ENCODE measurements at regions not wholly inside any gene's neighbourhood (a gene's known extent, or its start where the extent isn't known, plus 50 kb on each side); places are given as distances from the start of the nearest gene placed in this dataset.

DNA sequence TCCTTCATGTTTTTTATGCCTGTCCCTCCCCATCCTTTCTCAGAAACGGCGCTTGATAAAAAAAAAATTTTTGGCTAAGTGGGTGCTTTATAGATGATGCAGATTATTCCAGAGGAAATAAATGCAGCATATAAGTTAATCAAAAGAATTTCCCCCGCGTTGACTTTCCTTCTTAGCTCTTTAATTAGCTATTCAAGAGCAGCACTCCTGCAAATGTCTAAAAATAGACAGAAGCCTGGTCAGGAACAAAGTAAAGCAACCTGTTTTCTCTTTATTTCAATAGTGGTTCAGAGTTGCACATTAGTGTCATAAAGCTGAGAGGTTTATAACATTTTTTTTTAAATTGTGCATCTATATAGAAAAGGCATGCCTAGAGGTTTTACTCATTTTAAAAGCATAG is 439.5 kb upstream of the LRRC7 start:
- H3K4me3 ChIP-seq (ENCODE audit: low read length), result no peak overlapping the region
- no peaks in the 10 kb centered on the region for H3K36me3 ChIP-seq (ENCODE audit: insufficient read depth, low read length)
- H3K79me2 ChIP-seq (replicated peaks; ENCODE audit: insufficient read depth, low read length), result no peaks in the 10 kb centered on the region
- H3K9me2 ChIP-seq (ENCODE audit: insufficient read depth, low read length), result no peaks in the 10 kb centered on the region
- H3K27ac ChIP-seq (ENCODE audit: low read length), result no peak overlapping the region
- H3F3A ChIP-seq (ENCODE audit: insufficient read depth, low read length, poor library complexity, severe bottlenecking), result no peaks in the 10 kb centered on the region
- H4K20me1 ChIP-seq (ENCODE audit: insufficient read depth), result no peaks in the 10 kb centered on the region
- no peaks in the 10 kb centered on the region for H3K9me3 ChIP-seq (ENCODE audit: low read length)
- no peak overlapping the region for H3K9ac ChIP-seq (ENCODE audit: low read length)
- TF ChIP-seq EZH2 (IDR thresholded peaks at IDR 0.05; ENCODE audit: borderline replicate concordance, insufficient read depth, low read length, poor library complexity, severe bottlenecking), result no peak
- TF ChIP-seq MXI1 (conservative IDR thresholded peaks at IDR 0.05; ENCODE audit: poor library complexity, severe bottlenecking), result no peak
- TF ChIP-seq SMC3 (conservative IDR thresholded peaks at IDR 0.05; ENCODE audit: poor library complexity), result no peak
- TF ChIP-seq, protein P1, sequence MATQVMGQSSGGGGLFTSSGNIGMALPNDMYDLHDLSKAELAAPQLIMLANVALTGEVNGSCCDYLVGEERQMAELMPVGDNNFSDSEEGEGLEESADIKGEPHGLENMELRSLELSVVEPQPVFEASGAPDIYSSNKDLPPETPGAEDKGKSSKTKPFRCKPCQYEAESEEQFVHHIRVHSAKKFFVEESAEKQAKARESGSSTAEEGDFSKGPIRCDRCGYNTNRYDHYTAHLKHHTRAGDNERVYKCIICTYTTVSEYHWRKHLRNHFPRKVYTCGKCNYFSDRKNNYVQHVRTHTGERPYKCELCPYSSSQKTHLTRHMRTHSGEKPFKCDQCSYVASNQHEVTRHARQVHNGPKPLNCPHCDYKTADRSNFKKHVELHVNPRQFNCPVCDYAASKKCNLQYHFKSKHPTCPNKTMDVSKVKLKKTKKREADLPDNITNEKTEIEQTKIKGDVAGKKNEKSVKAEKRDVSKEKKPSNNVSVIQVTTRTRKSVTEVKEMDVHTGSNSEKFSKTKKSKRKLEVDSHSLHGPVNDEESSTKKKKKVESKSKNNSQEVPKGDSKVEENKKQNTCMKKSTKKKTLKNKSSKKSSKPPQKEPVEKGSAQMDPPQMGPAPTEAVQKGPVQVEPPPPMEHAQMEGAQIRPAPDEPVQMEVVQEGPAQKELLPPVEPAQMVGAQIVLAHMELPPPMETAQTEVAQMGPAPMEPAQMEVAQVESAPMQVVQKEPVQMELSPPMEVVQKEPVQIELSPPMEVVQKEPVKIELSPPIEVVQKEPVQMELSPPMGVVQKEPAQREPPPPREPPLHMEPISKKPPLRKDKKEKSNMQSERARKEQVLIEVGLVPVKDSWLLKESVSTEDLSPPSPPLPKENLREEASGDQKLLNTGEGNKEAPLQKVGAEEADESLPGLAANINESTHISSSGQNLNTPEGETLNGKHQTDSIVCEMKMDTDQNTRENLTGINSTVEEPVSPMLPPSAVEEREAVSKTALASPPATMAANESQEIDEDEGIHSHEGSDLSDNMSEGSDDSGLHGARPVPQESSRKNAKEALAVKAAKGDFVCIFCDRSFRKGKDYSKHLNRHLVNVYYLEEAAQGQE (IDR thresholded peaks at IDR 0.05; ENCODE audit: borderline replicate concordance), result no peak
- no peak for TF ChIP-seq EP300 (conservative IDR thresholded peaks at IDR 0.05; ENCODE audit: poor library complexity, severe bottlenecking)
- no peak for TF ChIP-seq POLR2AphosphoS5 (IDR thresholded peaks at IDR 0.05)
- no peak for TF ChIP-seq TAF1 (IDR thresholded peaks at IDR 0.05; ENCODE audit: low read depth)
- no peak for TF ChIP-seq RAD21 (conservative IDR thresholded peaks at IDR 0.05)
- TF ChIP-seq, protein P2, sequence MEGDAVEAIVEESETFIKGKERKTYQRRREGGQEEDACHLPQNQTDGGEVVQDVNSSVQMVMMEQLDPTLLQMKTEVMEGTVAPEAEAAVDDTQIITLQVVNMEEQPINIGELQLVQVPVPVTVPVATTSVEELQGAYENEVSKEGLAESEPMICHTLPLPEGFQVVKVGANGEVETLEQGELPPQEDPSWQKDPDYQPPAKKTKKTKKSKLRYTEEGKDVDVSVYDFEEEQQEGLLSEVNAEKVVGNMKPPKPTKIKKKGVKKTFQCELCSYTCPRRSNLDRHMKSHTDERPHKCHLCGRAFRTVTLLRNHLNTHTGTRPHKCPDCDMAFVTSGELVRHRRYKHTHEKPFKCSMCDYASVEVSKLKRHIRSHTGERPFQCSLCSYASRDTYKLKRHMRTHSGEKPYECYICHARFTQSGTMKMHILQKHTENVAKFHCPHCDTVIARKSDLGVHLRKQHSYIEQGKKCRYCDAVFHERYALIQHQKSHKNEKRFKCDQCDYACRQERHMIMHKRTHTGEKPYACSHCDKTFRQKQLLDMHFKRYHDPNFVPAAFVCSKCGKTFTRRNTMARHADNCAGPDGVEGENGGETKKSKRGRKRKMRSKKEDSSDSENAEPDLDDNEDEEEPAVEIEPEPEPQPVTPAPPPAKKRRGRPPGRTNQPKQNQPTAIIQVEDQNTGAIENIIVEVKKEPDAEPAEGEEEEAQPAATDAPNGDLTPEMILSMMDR (IDR thresholded peaks at IDR 0.05; ENCODE audit: poor library complexity, severe bottlenecking), result no peak
- H2AFZ ChIP-seq (ENCODE audit: low read depth, low read length), result no peak overlapping the region
- H3K4me2 ChIP-seq (ENCODE audit: low read length), result no peak overlapping the region
- H3K27me3 ChIP-seq (ENCODE audit: insufficient read depth, low read depth, low read length), result no peaks in the 10 kb centered on the region

DNA sequence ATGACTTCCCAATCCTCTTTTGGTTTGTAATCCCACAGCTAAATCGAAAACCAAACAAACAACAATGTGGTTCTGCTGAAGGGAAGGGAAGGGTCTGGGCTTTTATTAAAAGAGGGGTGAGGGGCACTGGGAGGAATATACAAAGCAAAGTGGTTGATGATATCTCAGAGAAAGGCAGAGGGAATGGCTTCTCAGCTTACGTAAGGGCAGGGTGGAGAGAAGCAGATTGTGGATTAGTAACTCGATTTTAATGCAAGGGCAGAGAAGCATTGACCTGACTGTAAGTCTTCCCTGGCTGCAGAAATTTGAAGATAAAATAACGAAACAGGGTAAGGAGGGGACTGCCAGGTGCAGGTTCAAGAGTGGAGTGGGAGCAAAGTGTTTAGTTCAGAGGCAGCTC is 438.2 kb upstream of the LRRC7 start:
- Histone ChIP-seq H3K4me2 (ENCODE audit: low read length) (no peak overlapping the region), H4K20me1 (ENCODE audit: insufficient read depth) (no peaks in the 10 kb centered on the region), H3K4me3 (ENCODE audit: low read length) (no peak overlapping the region), H3K9me3 (ENCODE audit: low read length) (no peaks in the 10 kb centered on the region), H2AFZ (ENCODE audit: low read depth, low read length) (no peak overlapping the region), H3K36me3 (ENCODE audit: insufficient read depth, low read length) (no peaks in the 10 kb centered on the region), H3K27ac (ENCODE audit: low read length) (no peak overlapping the region), H3K9ac (ENCODE audit: low read length) (no peak overlapping the region), H3K9me2 (ENCODE audit: insufficient read depth, low read length) (no peaks in the 10 kb centered on the region), H3K27me3 (ENCODE audit: insufficient read depth, low read depth, low read length) (no peaks in the 10 kb centered on the region), H3F3A (ENCODE audit: insufficient read depth, low read length, poor library complexity, severe bottlenecking) (no peaks in the 10 kb centered on the region), H3K79me2 (replicated peaks; ENCODE audit: insufficient read depth, low read length) (no peaks in the 10 kb centered on the region)
- no peak for TF ChIP-seq POLR2AphosphoS5 (IDR thresholded peaks at IDR 0.05)
- no peak for TF ChIP-seq TAF1 (IDR thresholded peaks at IDR 0.05; ENCODE audit: low read depth)
- TF ChIP-seq MXI1 (conservative IDR thresholded peaks at IDR 0.05; ENCODE audit: poor library complexity, severe bottlenecking), result no peak
- TF ChIP-seq, protein P1 (IDR thresholded peaks at IDR 0.05; ENCODE audit: borderline replicate concordance), result no peak
- TF ChIP-seq SMC3 (conservative IDR thresholded peaks at IDR 0.05; ENCODE audit: poor library complexity), result no peak
- TF ChIP-seq, protein P2 (IDR thresholded peaks at IDR 0.05; ENCODE audit: poor library complexity, severe bottlenecking), result no peak
- TF ChIP-seq EP300 (conservative IDR thresholded peaks at IDR 0.05; ENCODE audit: poor library complexity, severe bottlenecking), result no peak
- TF ChIP-seq EZH2 (IDR thresholded peaks at IDR 0.05; ENCODE audit: borderline replicate concordance, insufficient read depth, low read length, poor library complexity, severe bottlenecking), result no peak
- TF ChIP-seq RAD21 (conservative IDR thresholded peaks at IDR 0.05), result no peak
